NT2/D1 (cell line): ENCODE measurements at regions not wholly inside any gene's neighbourhood (a gene's known extent, or its start where the extent isn't known, plus 50 kb on each side); places are given as distances from the start of the nearest gene placed in this dataset.

ENCODE experiments used
- DNase-seq: peaks from one replicate; pipeline ENCODE4 v3.0.0-alpha.2; 2011; ENCODE audit warnings: low read depth, low spot score
- H3K27me3 ChIP-seq: 2 replicates; pipeline ENCODE4 v1.6.0; 2011; ENCODE audit warnings: mild to moderate bottlenecking; ENCODE audit not compliant: insufficient read length, insufficient read depth
- H3K36me3 ChIP-seq: 2 replicates; pipeline ENCODE4 v1.6.1; 2011; ENCODE audit warnings: mild to moderate bottlenecking, low read length, mixed read lengths; ENCODE audit not compliant: insufficient read depth, insufficient read length
- H3K4me1 ChIP-seq: 2 replicates; pipeline ENCODE4 v1.5.1; 2011; ENCODE audit not compliant: insufficient read depth, insufficient read length
- H3K4me3 ChIP-seq: 2 replicates; pipeline ENCODE4 v1.5.1; 2011; ENCODE audit warnings: low read depth; ENCODE audit not compliant: insufficient read length
- H3K9ac ChIP-seq: 2 replicates; pipeline ENCODE4 v1.6.0; 2011; ENCODE audit warnings: low read depth; ENCODE audit not compliant: insufficient read length
- H3K9me3 ChIP-seq: 2 replicates; pipeline ENCODE4 v1.5.1; 2011; ENCODE audit warnings: mild to moderate bottlenecking, low read length; ENCODE audit not compliant: insufficient read depth
- SUZ12 ChIP-seq: IDR thresholded peaks from 2 replicates; pipeline ENCODE4 v1.6.1; 2011; ENCODE audit not compliant: insufficient read length, insufficient read depth; ENCODE audit errors: extremely low read depth
- YY1 ChIP-seq: IDR thresholded peaks from 2 replicates; pipeline ENCODE4 v1.6.1; 2011; ENCODE audit not compliant: insufficient read length, insufficient read depth
- ZNF274 ChIP-seq: IDR thresholded peaks from 2 replicates; pipeline ENCODE4 v1.6.1; 2011; ENCODE audit warnings: mild to moderate bottlenecking, low read depth, low read length

DNA sequence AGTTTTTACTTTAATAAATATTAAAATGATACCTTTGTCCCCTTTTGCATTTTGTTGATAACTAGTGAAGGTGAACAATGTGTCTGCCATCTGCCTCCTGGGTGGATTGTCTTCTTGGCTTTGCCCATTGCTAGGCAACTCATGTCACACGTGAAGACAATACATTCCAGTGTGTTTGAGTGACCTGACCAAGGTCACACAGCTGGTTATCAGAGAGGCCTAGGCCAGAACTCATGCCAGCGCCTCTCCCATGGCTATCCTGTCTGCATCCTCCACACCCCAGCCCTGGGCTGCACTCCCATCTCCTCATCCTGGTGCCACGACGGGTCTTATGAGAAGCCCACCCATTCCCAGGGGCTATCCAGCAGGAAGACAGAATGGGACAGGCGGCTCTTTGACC lies 108.7 kb downstream of the PLCE1 start:
- Histone ChIP-seq H3K4me3 (no peak overlapping the region), H3K9ac (no peak overlapping the region), H3K27me3 (no peaks in the 10 kb centered on the region), H3K9me3 (no peaks in the 10 kb centered on the region), H3K4me1 (no peaks in the 10 kb centered on the region), H3K36me3 (no peaks in the 10 kb centered on the region)
- no peak for TF ChIP-seq ZNF274
- no peak for TF ChIP-seq YY1
- TF ChIP-seq SUZ12 = no peak
- no peak for DNase-seq

DNA sequence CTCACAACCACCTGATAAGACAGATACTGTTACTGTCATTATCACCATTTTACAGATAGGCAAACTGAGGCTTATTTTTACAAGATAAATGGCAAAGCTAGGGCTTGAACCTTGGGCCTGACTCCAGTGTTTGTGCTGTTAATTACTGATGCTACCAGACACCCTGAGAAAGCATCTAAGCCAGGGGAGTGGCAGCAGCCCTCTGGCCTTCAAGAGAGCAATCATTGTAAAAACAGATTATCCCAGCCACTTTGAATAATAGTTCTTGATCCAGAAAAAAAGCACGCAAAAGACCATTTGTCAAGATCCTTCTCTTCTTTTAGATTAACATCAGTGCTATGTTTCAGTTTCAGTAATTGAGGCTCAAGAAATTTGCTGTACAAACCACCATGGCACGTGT lies 109.5 kb downstream of the PLCE1 start:
- Histone ChIP-seq H3K4me1 (no peaks in the 10 kb centered on the region), H3K36me3 (no peaks in the 10 kb centered on the region), H3K9ac (no peak overlapping the region), H3K9me3 (no peaks in the 10 kb centered on the region), H3K4me3 (no peak overlapping the region), H3K27me3 (no peaks in the 10 kb centered on the region)
- TF ChIP-seq YY1 = no peak
- TF ChIP-seq ZNF274 = no peak
- no peak for DNase-seq

DNA sequence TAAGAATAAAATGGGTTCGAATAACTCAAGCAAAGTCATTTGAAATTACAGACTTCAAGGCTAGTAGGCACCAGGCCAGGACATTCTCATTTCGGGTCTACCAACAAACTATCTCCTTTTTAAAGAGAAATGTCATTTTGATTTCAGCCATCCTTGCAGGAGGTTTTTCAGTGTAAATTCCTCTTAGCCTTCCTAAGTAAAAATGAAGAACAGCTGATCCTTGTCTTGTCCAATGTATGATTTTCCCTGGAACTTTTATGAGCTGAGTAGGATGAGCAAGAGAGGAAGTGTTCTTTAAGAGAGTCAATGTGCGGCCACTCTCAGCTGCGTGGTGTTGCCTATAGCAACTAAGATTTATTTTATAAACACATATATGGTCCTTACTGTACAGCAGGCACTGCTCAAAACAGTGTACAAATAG lies 110.1 kb downstream of the PLCE1 start:
- Histone ChIP-seq H3K27me3 (no peaks in the 10 kb centered on the region), H3K4me3 (no peak overlapping the region), H3K9ac (no peak overlapping the region), H3K36me3 (no peaks in the 10 kb centered on the region), H3K4me1 (no peaks in the 10 kb centered on the region), H3K9me3 (no peaks in the 10 kb centered on the region)
- no peak for DNase-seq
- TF ChIP-seq YY1 = no peak
- no peak for TF ChIP-seq ZNF274
- TF ChIP-seq SUZ12 = no peak

DNA sequence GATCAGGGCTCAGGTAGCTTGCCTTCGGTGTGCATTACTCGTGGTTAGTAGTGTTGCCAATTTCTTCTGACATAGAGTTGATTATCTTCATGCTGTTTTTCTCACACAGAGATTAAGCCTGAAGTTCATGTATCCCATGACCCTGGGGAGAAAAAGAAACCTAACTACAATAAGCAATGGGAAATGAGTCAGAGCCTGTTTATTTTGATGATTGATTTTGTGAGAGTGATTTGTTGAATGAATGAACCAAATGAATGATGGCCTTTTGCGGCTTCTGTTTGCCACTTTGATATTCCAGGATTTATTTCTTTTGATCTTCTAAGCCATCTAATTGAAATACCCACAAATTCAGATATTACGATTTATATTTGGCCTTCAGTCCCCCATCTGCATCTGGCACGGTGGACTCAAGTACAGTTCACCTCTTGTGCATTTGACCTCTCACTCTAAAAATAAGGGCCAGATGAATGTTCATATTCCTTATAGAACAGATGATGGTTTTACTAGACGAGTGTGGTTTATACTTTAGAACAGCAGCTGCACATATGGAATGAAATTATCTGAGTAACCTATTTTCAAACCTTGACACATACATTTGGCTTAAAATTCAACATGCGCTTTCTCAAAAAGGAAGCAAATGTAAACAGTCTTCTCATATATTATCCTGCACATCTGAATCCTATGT lies 110.7 kb downstream of the PLCE1 start:
- H3K9ac ChIP-seq = no peak overlapping the region
- H3K27me3 ChIP-seq = no peaks in the 10 kb centered on the region
- no peak for DNase-seq
- no peaks in the 10 kb centered on the region for H3K9me3 ChIP-seq
- no peaks in the 10 kb centered on the region for H3K4me1 ChIP-seq
- TF ChIP-seq YY1 (no peak), SUZ12 (no peak), ZNF274 (no peak)
- H3K36me3 ChIP-seq = no peaks in the 10 kb centered on the region
- H3K4me3 ChIP-seq = no peak overlapping the region

DNA sequence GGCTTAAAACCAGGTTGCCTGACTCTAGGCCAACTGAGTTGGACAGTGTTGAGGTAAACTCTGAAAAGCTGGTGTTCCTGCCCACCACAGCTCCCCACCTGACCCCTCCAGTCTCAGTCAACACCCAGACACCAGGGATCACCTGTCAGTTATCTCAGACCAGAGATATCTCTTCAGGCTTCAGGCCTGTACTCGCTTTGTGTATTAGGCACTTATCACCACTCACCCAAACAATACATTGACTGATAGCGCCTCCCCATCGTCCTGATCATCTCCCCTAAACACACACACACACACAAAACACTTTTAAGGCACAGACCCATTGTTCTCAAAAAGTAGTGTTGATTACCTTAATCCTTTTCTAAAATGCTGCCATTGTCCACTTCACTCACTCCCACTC lies 111.5 kb downstream of the PLCE1 start:
- Histone ChIP-seq H3K4me3 (no peak overlapping the region), H3K4me1 (no peaks in the 10 kb centered on the region), H3K9me3 (no peaks in the 10 kb centered on the region), H3K9ac (no peak overlapping the region), H3K27me3 (no peaks in the 10 kb centered on the region), H3K36me3 (no peaks in the 10 kb centered on the region)
- no peak for DNase-seq
- TF ChIP-seq YY1 = no peak
- no peak for TF ChIP-seq SUZ12
- TF ChIP-seq ZNF274 = no peak

DNA sequence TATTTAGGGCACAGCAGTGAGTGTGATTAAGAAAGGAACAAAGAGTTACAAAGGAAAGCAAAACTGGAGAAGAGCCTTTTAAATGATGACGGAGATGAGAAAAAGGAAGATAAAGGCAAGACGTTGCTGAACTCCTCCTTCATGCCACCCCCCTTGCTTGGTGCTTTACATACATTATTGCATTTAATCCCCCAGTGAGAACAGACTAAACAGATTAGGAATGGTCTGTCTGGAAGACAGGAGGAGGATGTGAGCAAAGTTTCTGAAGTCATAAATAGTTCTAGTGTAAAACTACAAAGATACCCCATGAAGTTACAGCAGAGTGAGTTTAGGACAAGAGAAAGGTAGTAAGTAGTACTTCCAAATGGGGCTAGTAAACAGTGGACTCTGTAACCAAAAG lies 113.5 kb downstream of the PLCE1 start:
- Histone ChIP-seq H3K36me3 (no peaks in the 10 kb centered on the region), H3K4me3 (no peak overlapping the region), H3K9ac (no peak overlapping the region), H3K9me3 (no peaks in the 10 kb centered on the region), H3K4me1 (no peaks in the 10 kb centered on the region), H3K27me3 (no peaks in the 10 kb centered on the region)
- DNase-seq = no peak
- TF ChIP-seq ZNF274 (no peak), SUZ12 (no peak), YY1 (no peak)

DNA sequence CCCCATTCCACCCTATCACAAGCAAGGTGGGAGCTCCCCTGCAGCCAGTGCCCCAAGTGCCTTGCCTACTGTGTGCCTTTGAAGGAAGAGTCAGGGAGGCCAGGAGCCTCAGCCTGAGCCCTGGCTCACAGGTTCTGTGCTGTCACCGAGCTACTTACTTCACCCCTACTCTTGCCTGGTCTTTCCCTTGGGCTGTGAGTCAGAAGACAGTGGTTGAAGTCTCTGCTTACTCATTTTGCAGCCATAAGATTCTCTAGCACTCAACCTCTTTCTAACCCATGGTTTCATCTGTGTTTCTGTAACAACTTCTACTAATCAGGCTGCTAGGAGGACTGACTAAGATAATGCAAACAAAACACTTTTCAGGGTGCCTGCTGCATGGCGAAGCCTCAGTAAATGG lies 114.5 kb downstream of the PLCE1 start:
- Histone ChIP-seq H3K4me3 (no peak overlapping the region), H3K4me1 (no peaks in the 10 kb centered on the region), H3K9me3 (no peaks in the 10 kb centered on the region), H3K27me3 (no peaks in the 10 kb centered on the region), H3K36me3 (no peaks in the 10 kb centered on the region), H3K9ac (no peak overlapping the region)
- TF ChIP-seq SUZ12 (no peak), YY1 (no peak), ZNF274 (no peak)
- no peak for DNase-seq
